ENCODE measurements at regions not wholly inside any gene's neighbourhood (a gene's known extent, or its start where the extent isn't known, plus 50 kb on each side); places are given as distances from the start of the nearest gene placed in this dataset.

DNA sequence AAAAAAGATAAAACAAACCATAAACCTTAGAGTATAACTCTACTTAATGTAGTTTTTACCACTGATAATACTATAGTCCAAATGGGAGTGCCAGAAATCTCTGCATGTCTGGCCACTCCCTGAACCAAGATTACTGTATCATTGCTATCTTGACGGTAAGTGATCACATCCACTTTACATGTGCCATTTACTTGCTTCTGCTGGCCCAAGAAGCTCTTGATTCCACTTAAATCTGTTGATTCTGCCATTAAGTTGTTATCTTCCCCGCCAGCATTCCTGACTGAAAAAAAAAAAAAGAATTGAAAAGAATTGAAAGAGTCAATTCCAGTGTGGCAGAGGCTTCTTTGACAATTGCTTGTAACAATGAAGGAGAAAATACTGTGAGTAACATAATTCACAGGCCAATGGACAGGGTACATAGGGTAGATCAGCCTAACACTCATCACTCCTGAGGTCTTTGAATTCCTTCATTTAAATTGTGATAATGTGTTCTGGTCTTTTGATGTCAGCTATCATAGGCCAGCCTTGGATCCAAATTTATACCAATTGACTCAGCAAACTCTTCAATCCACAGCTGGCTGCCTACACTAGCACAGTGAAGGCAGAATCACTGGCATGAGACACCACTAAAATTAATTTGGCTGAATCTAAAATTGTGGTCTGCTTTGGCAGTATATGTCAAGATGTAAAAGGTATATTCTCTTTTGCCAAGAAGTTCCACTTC lies 665.2 kb upstream of the FLRT2 start:
- Histone ChIP-seq H3K4me1 (ENCODE audit: insufficient read depth) (no peaks in the 10 kb centered on the region), H3K27me3 (ENCODE audit: insufficient read depth) (no peaks in the 10 kb centered on the region), H3K36me3 (ENCODE audit: insufficient read depth) (no peaks in the 10 kb centered on the region), H4K20me1 (replicated peaks; ENCODE audit: insufficient read depth) (no peaks in the 10 kb centered on the region), H3F3A (replicated peaks; ENCODE audit: low read depth) (no peaks in the 10 kb centered on the region), H3K4me3 (no peak overlapping the region), H3K27ac (ENCODE audit: low read depth) (no peak overlapping the region), H3K9me2 (ENCODE audit: insufficient read depth) (no peaks in the 10 kb centered on the region), H3K4me2 (no peak overlapping the region), H2AFZ (no peak overlapping the region), H3K79me2 (replicated peaks; ENCODE audit: insufficient read depth) (no peaks in the 10 kb centered on the region)
- H3K4me3 Mint-ChIP-seq, result no peak overlapping the region
- no peak overlapping the region for H3K27ac Mint-ChIP-seq
- DNase-seq (ENCODE audit: low spot score) (no peak), ATAC-seq (no peak)
- H3K4me1 Mint-ChIP-seq, result no peaks in the 10 kb centered on the region
- no peaks in the 10 kb centered on the region for H3K27me3 Mint-ChIP-seq (ENCODE audit: insufficient read depth, low read depth, poor library complexity)
- no peaks in the 10 kb centered on the region for H3K9me3 Mint-ChIP-seq
- TF ChIP-seq POLR2AphosphoS5 (IDR thresholded peaks at IDR 0.05; ENCODE audit: low read depth) (no peak), CREB1 (CRISPR knock-in tag; IDR thresholded peaks at IDR 0.05; ENCODE audit: low read depth) (no peak), JUNB (IDR thresholded peaks at IDR 0.05; ENCODE audit: unreplicated experiment) (no peak), NANOG (IDR thresholded peaks at IDR 0.05; ENCODE audit: borderline replicate concordance) (no peak), EZH2phosphoT487 (IDR thresholded peaks at IDR 0.05; ENCODE audit: unreplicated experiment) (no peak), EZH2 (IDR thresholded peaks at IDR 0.05; ENCODE audit: low read depth, unreplicated experiment) (no peak), ZNF331 (CRISPR knock-in tag; IDR thresholded peaks at IDR 0.05; ENCODE audit: low read depth) (no peak), STAT1 (IDR thresholded peaks at IDR 0.05; ENCODE audit: unreplicated experiment) (no peak)
- TF ChIP-seq, protein P1, sequence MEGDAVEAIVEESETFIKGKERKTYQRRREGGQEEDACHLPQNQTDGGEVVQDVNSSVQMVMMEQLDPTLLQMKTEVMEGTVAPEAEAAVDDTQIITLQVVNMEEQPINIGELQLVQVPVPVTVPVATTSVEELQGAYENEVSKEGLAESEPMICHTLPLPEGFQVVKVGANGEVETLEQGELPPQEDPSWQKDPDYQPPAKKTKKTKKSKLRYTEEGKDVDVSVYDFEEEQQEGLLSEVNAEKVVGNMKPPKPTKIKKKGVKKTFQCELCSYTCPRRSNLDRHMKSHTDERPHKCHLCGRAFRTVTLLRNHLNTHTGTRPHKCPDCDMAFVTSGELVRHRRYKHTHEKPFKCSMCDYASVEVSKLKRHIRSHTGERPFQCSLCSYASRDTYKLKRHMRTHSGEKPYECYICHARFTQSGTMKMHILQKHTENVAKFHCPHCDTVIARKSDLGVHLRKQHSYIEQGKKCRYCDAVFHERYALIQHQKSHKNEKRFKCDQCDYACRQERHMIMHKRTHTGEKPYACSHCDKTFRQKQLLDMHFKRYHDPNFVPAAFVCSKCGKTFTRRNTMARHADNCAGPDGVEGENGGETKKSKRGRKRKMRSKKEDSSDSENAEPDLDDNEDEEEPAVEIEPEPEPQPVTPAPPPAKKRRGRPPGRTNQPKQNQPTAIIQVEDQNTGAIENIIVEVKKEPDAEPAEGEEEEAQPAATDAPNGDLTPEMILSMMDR (conservative IDR thresholded peaks at IDR 0.05; ENCODE audit: low read depth in 2 of 2), result no peak
- TF ChIP-seq, protein P2, sequence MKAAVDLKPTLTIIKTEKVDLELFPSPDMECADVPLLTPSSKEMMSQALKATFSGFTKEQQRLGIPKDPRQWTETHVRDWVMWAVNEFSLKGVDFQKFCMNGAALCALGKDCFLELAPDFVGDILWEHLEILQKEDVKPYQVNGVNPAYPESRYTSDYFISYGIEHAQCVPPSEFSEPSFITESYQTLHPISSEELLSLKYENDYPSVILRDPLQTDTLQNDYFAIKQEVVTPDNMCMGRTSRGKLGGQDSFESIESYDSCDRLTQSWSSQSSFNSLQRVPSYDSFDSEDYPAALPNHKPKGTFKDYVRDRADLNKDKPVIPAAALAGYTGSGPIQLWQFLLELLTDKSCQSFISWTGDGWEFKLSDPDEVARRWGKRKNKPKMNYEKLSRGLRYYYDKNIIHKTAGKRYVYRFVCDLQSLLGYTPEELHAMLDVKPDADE (IDR thresholded peaks at IDR 0.05), result no peak
- no peaks in the 10 kb centered on the region for H3K36me3 Mint-ChIP-seq (ENCODE audit: low read depth)

DNA sequence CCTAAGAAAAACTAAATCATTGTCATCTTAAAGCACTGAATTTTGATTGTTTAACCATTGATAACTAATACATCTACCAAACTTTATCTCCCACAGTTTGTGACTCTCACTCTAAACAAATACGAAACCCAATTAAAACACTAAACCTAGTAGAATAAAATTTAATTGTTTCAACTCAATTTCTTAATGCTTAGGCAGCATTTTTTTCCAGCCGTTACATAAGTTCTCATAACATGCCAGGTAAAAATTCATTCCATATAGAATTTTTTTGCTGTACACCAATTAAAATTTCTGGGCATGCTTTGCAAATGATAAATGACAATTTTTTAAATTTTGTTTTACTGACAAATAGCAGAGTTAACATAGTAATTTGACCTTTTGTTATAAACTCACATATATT lies 658.2 kb upstream of the FLRT2 start:
- no peak overlapping the region for H2AFZ ChIP-seq
- H3K9me2 ChIP-seq (ENCODE audit: insufficient read depth), result no peaks in the 10 kb centered on the region
- no peak for ATAC-seq
- Mint-ChIP-seq H3K9me3 (no peaks in the 10 kb centered on the region), H3K36me3 (ENCODE audit: low read depth) (no peaks in the 10 kb centered on the region), H3K27me3 (ENCODE audit: insufficient read depth, low read depth, poor library complexity) (no peaks in the 10 kb centered on the region), H3K4me3 (no peak overlapping the region), H3K27ac (no peak overlapping the region), H3K4me1 (peaks cover 4% of the 10 kb centered on the region; the same call in 2 of the 3 replicates)
- no peaks in the 10 kb centered on the region for H4K20me1 ChIP-seq (replicated peaks; ENCODE audit: insufficient read depth)
- H3K4me2 ChIP-seq, result no peak overlapping the region
- no peak overlapping the region for H3K27ac ChIP-seq (ENCODE audit: low read depth)
- no peaks in the 10 kb centered on the region for H3K79me2 ChIP-seq (replicated peaks; ENCODE audit: insufficient read depth)
- no peaks in the 10 kb centered on the region for H3K4me1 ChIP-seq (ENCODE audit: insufficient read depth)
- H3K27me3 ChIP-seq (ENCODE audit: insufficient read depth), result no peaks in the 10 kb centered on the region
- no peaks in the 10 kb centered on the region for H3F3A ChIP-seq (replicated peaks; ENCODE audit: low read depth)
- no peaks in the 10 kb centered on the region for H3K36me3 ChIP-seq (ENCODE audit: insufficient read depth)
- H3K4me3 ChIP-seq, result no peak overlapping the region
- DNase-seq (ENCODE audit: low spot score), result no peak
- TF ChIP-seq, protein P3, sequence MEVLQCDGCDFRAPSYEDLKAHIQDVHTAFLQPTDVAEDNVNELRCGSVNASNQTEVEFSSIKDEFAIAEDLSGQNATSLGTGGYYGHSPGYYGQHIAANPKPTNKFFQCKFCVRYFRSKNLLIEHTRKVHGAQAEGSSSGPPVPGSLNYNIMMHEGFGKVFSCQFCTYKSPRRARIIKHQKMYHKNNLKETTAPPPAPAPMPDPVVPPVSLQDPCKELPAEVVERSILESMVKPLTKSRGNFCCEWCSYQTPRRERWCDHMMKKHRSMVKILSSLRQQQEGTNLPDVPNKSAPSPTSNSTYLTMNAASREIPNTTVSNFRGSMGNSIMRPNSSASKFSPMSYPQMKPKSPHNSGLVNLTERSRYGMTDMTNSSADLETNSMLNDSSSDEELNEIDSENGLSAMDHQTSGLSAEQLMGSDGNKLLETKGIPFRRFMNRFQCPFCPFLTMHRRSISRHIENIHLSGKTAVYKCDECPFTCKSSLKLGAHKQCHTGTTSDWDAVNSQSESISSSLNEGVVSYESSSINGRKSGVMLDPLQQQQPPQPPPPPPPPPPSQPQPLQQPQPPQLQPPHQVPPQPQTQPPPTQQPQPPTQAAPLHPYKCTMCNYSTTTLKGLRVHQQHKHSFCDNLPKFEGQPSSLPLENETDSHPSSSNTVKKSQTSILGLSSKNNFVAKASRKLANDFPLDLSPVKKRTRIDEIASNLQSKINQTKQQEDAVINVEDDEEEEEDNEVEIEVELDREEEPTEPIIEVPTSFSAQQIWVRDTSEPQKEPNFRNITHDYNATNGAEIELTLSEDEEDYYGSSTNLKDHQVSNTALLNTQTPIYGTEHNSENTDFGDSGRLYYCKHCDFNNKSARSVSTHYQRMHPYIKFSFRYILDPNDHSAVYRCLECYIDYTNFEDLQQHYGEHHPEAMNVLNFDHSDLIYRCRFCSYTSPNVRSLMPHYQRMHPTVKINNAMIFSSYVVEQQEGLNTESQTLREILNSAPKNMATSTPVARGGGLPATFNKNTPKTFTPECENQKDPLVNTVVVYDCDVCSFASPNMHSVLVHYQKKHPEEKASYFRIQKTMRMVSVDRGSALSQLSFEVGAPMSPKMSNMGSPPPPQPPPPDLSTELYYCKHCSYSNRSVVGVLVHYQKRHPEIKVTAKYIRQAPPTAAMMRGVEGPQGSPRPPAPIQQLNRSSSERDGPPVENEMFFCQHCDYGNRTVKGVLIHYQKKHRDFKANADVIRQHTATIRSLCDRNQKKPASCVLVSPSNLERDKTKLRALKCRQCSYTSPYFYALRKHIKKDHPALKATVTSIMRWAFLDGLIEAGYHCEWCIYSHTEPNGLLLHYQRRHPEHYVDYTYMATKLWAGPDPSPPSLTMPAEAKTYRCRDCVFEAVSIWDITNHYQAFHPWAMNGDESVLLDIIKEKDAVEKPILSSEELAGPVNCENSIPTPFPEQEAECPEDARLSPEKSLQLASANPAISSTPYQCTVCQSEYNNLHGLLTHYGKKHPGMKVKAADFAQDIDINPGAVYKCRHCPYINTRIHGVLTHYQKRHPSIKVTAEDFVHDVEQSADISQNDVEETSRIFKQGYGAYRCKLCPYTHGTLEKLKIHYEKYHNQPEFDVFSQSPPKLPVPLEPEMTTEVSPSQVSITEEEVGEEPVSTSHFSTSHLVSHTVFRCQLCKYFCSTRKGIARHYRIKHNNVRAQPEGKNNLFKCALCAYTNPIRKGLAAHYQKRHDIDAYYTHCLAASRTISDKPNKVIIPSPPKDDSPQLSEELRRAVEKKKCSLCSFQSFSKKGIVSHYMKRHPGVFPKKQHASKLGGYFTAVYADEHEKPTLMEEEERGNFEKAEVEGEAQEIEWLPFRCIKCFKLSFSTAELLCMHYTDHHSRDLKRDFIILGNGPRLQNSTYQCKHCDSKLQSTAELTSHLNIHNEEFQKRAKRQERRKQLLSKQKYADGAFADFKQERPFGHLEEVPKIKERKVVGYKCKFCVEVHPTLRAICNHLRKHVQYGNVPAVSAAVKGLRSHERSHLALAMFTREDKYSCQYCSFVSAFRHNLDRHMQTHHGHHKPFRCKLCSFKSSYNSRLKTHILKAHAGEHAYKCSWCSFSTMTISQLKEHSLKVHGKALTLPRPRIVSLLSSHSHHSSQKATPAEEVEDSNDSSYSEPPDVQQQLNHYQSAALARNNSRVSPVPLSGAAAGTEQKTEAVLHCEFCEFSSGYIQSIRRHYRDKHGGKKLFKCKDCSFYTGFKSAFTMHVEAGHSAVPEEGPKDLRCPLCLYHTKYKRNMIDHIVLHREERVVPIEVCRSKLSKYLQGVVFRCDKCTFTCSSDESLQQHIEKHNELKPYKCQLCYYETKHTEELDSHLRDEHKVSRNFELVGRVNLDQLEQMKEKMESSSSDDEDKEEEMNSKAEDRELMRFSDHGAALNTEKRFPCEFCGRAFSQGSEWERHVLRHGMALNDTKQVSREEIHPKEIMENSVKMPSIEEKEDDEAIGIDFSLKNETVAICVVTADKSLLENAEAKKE (CRISPR knock-in tag; IDR thresholded peaks at IDR 0.05), result no peak
- TF ChIP-seq EZH2phosphoT487 (IDR thresholded peaks at IDR 0.05; ENCODE audit: unreplicated experiment) (no peak), STAT1 (IDR thresholded peaks at IDR 0.05; ENCODE audit: unreplicated experiment) (no peak), CREB1 (CRISPR knock-in tag; IDR thresholded peaks at IDR 0.05; ENCODE audit: low read depth) (no peak), ZNF331 (CRISPR knock-in tag; IDR thresholded peaks at IDR 0.05; ENCODE audit: low read depth) (no peak)
- TF ChIP-seq, protein P2 (IDR thresholded peaks at IDR 0.05), result no peak

All from GM23338 (cell line).